ENCODE measurements at regions not wholly inside any gene's neighbourhood (a gene's known extent, or its start where the extent isn't known, plus 50 kb on each side); places are given as distances from the start of the nearest gene placed in this dataset.

DNA sequence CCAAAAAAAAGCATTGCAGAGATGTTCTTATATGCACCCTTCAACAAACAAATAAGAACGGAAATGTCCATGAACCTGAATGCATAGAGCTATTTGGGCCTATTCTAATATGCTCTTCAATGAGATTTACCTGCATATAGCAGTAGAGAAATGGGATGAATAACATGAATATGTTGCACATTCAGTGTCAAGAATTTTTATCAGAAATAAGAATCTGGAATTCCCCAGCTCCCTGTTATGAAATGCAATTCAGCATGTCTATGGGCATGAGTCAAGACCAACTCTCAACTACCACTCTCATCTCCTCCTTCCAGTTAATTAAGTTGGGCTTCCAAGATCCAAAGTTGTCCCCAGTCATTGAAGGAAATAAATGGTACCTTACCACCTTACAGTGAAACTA lies 133.7 kb upstream of the ALCAM start:
- H3K4me3 ChIP-seq (ENCODE audit: low read depth in 2 of 2, low read length in 2 of 2), result no peak overlapping the region
- H3K9me3 ChIP-seq (ENCODE audit: control insufficient read depth, insufficient read depth, low read depth, low read length), result no peaks in the 10 kb centered on the region
- CTCF ChIA-PET, result no interaction called here
- H3K27ac ChIP-seq (ENCODE audit: low read length), result no peak overlapping the region
- TF ChIP-seq POLR2AphosphoS5 (IDR thresholded peaks at IDR 0.05; ENCODE audit: low read depth, low read length) (no peak), TCF7L2 (IDR thresholded peaks at IDR 0.05; ENCODE audit: low read depth, low read length) (no peak)
- BruUV-seq (replicated peaks), result no TSS peak
- no peaks in the 10 kb centered on the region for H3K27me3 ChIP-seq (ENCODE audit: control insufficient read depth, insufficient read depth, low read length)
- intact Hi-C loops (cut with micrococcal nuclease; ENCODE audit: unreplicated experiment) (no loop called here), in situ Hi-C loops (cut with HindIII; ENCODE audit: low pct_unique_long_range_greater_than_20kb, low sequenced_read_pairs) (no loop called here)
- no peaks in the 10 kb centered on the region for H3K4me1 ChIP-seq (ENCODE audit: control insufficient read depth, insufficient read depth, low read length)
- DNase-seq (ENCODE audit: low read depth, low spot score) (no peak), ATAC-seq (no peak)
- POLR2A ChIA-PET, result no interaction called here
- H3K36me3 ChIP-seq (ENCODE audit: control insufficient read depth, insufficient read depth, low read length), result no peaks in the 10 kb centered on the region

DNA sequence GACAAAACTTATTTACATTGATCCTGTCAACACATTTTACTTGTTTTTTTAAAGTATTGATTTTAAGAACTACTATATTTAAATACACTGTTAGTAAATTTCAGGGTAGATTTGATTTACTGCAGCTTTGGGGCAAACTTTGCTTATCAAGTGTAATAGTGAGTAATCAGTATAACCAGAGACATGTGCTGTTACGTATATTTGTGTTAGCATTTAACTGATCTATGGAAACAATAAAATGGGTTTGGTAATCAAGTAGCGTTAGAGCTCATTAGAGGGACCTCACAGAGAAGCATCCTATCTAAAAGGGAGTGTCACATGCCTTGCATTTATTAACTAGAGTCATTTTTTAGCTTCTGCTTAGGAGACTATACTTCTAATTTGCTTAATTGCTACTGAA lies 131.5 kb upstream of the ALCAM start:
- DNase-seq (ENCODE audit: low read depth, low spot score) (no peak), ATAC-seq (no peak)
- H3K4me3 ChIP-seq (ENCODE audit: low read depth in 2 of 2, low read length in 2 of 2), result no peak overlapping the region
- H3K36me3 ChIP-seq (ENCODE audit: control insufficient read depth, insufficient read depth, low read length), result no peaks in the 10 kb centered on the region
- in situ Hi-C loops (cut with HindIII; ENCODE audit: low pct_unique_long_range_greater_than_20kb, low sequenced_read_pairs), result no loop called here
- BruUV-seq (replicated peaks), result no TSS peak
- intact Hi-C loops (cut with micrococcal nuclease; ENCODE audit: unreplicated experiment), result no loop called here
- TF ChIP-seq, protein P1, sequence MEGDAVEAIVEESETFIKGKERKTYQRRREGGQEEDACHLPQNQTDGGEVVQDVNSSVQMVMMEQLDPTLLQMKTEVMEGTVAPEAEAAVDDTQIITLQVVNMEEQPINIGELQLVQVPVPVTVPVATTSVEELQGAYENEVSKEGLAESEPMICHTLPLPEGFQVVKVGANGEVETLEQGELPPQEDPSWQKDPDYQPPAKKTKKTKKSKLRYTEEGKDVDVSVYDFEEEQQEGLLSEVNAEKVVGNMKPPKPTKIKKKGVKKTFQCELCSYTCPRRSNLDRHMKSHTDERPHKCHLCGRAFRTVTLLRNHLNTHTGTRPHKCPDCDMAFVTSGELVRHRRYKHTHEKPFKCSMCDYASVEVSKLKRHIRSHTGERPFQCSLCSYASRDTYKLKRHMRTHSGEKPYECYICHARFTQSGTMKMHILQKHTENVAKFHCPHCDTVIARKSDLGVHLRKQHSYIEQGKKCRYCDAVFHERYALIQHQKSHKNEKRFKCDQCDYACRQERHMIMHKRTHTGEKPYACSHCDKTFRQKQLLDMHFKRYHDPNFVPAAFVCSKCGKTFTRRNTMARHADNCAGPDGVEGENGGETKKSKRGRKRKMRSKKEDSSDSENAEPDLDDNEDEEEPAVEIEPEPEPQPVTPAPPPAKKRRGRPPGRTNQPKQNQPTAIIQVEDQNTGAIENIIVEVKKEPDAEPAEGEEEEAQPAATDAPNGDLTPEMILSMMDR (IDR thresholded peaks at IDR 0.05), result no peak
- TF ChIP-seq SIN3A (IDR thresholded peaks at IDR 0.05; ENCODE audit: borderline replicate concordance, insufficient read depth, low read depth, low read length) (no peak), TCF7L2 (IDR thresholded peaks at IDR 0.05; ENCODE audit: low read depth, low read length) (no peak), POLR2AphosphoS5 (IDR thresholded peaks at IDR 0.05; ENCODE audit: low read depth, low read length) (no peak)
- TF ChIP-seq, protein P2, sequence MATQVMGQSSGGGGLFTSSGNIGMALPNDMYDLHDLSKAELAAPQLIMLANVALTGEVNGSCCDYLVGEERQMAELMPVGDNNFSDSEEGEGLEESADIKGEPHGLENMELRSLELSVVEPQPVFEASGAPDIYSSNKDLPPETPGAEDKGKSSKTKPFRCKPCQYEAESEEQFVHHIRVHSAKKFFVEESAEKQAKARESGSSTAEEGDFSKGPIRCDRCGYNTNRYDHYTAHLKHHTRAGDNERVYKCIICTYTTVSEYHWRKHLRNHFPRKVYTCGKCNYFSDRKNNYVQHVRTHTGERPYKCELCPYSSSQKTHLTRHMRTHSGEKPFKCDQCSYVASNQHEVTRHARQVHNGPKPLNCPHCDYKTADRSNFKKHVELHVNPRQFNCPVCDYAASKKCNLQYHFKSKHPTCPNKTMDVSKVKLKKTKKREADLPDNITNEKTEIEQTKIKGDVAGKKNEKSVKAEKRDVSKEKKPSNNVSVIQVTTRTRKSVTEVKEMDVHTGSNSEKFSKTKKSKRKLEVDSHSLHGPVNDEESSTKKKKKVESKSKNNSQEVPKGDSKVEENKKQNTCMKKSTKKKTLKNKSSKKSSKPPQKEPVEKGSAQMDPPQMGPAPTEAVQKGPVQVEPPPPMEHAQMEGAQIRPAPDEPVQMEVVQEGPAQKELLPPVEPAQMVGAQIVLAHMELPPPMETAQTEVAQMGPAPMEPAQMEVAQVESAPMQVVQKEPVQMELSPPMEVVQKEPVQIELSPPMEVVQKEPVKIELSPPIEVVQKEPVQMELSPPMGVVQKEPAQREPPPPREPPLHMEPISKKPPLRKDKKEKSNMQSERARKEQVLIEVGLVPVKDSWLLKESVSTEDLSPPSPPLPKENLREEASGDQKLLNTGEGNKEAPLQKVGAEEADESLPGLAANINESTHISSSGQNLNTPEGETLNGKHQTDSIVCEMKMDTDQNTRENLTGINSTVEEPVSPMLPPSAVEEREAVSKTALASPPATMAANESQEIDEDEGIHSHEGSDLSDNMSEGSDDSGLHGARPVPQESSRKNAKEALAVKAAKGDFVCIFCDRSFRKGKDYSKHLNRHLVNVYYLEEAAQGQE (IDR thresholded peaks at IDR 0.05; ENCODE audit: insufficient read depth in 1 of 2, low read depth in 2 of 2, low read length in 1 of 2), result no peak
- no peaks in the 10 kb centered on the region for H3K4me1 ChIP-seq (ENCODE audit: control insufficient read depth, insufficient read depth, low read length)
- H3K27me3 ChIP-seq (ENCODE audit: control insufficient read depth, insufficient read depth, low read length), result no peaks in the 10 kb centered on the region
- no peaks in the 10 kb centered on the region for H3K9me3 ChIP-seq (ENCODE audit: control insufficient read depth, insufficient read depth, low read depth, low read length)
- CTCF ChIA-PET, result no interaction called here
- POLR2A ChIA-PET, result no interaction called here
- no peak overlapping the region for H3K27ac ChIP-seq (ENCODE audit: low read length)

DNA sequence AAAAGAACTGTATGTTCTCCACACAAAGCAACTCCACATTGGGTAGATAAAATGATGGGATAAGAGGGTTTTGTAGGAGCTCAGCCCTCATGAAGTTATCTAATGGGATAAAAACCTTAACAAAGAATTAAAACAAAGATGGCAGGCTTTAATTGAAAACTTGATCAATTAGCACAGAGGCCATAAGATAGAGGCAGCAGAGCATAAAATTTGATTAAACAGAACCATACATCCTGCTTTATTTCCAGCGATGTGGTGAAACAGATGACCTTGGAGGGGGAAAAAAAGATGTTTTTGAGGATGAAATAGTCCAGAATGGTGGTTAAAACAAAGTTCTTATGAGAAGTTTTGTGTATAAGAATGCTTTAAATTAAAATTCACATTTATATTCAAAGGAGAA lies 130.9 kb upstream of the ALCAM start:
- H3K9me3 ChIP-seq (ENCODE audit: control insufficient read depth, insufficient read depth, low read depth, low read length), result no peaks in the 10 kb centered on the region
- in situ Hi-C loops (cut with HindIII; ENCODE audit: low pct_unique_long_range_greater_than_20kb, low sequenced_read_pairs), result no loop called here
- ATAC-seq (no peak), DNase-seq (ENCODE audit: low read depth, low spot score) (no peak)
- H3K27ac ChIP-seq (ENCODE audit: low read length), result no peak overlapping the region
- no peaks in the 10 kb centered on the region for H3K36me3 ChIP-seq (ENCODE audit: control insufficient read depth, insufficient read depth, low read length)
- intact Hi-C loops (cut with micrococcal nuclease; ENCODE audit: unreplicated experiment), result no loop called here
- BruUV-seq (replicated peaks), result no TSS peak
- CTCF ChIA-PET, result no interaction called here
- POLR2A ChIA-PET, result no interaction called here
- no peaks in the 10 kb centered on the region for H3K4me1 ChIP-seq (ENCODE audit: control insufficient read depth, insufficient read depth, low read length)
- TF ChIP-seq TCF7L2 (IDR thresholded peaks at IDR 0.05; ENCODE audit: low read depth, low read length) (no peak), POLR2AphosphoS5 (IDR thresholded peaks at IDR 0.05; ENCODE audit: low read depth, low read length) (no peak), SIN3A (IDR thresholded peaks at IDR 0.05; ENCODE audit: borderline replicate concordance, insufficient read depth, low read depth, low read length) (no peak)
- TF ChIP-seq, protein P1 (IDR thresholded peaks at IDR 0.05), result no peak
- TF ChIP-seq, protein P2 (IDR thresholded peaks at IDR 0.05; ENCODE audit: insufficient read depth in 1 of 2, low read depth in 2 of 2, low read length in 1 of 2), result no peak
- H3K27me3 ChIP-seq (ENCODE audit: control insufficient read depth, insufficient read depth, low read length), result no peaks in the 10 kb centered on the region
- no peak overlapping the region for H3K4me3 ChIP-seq (ENCODE audit: low read depth in 2 of 2, low read length in 2 of 2)
